Pons (tissue), 1 donor: ENCODE measurements at regions not wholly inside any gene's neighbourhood (a gene's known extent, or its start where the extent isn't known, plus 50 kb on each side); places are given as distances from the start of the nearest gene placed in this dataset.
"Not testable (repeated sequence)": the region's sequence is repeated elsewhere in the genome, so short reads cannot be mapped to it uniquely, and the experiment has no call there.

Source experiments
- DNase-seq: peaks from one replicate; pipeline ENCODE4 v3.0.0-alpha.2; 2016; ENCODE audit warnings: low spot score

GRCh38 chr16:79404571-79404970 is 196.0 kb downstream of the MAF start:
- DNase-seq = peak; percentile 20

DNA sequence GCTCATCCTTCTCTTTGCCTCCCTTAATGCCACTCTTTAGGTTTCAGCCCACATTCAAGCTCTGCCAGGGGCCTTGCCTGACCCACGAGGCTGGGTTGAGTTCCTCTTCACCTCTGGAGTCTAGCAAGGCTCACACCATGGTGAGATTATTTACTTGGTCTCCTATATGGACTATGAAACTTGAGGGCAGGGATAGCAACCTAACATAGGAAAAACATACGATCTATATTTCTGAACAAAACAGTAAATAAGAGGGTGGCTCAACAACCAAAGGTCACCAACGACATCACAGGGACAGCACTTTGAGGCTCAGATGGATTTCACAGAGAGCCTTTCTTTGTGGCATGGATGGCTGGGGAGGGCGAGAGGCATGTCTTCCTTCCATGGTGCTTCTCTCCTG is 197.0 kb downstream of the MAF start:
- no peak for DNase-seq

- no peak for DNase-seq
Measured at GRCh38 chr16:79402920-79403319, 197.6 kb downstream of the MAF start.

DNA sequence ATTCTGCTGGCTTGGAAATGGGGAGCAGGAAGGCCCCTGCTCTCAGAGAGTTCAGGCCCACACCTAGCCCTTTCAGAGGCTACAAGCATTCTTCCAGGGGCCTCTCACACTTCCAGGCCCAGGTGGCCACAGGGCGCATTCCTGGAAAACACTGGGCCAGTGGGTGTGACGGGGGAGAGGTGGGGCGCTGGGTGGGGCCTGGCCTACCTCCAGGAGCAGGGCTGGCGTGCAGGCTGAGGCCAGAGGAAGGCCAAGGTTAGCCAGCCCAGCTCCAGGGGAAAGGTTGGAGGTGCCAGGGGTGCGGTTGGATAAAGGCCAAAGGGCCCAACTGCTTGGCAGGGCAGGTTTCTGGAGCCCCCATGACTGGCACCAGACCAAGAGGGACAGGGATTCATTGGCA is 198.2 kb downstream of the MAF start:
- DNase-seq = no peak

- no peak for DNase-seq
Measured at GRCh38 chr16:79401782-79402181, 198.8 kb downstream of the MAF start.

DNA sequence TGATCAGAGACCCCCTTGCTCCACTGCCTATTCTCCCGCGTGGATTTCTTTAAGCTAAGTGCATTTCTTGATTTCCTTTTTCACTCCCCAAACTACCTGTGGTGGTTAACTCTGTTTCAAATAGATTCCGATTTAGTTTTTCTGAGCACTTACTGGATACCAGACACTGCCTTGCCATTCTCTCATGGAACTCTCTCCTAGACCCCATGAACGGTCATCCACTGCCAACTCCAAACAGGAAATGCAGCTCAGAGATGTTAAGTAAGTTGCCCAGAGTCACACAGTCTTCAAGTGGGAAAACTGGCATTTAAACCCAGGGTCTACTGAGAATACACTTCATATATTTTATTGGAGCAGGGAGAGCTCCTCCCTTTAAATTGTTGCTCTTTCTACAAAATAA is 199.4 kb downstream of the MAF start:
- no peak for DNase-seq

GRCh38 chr16:79400462-79401149 is 199.9 kb downstream of the MAF start:
- no peak for DNase-seq

DNA sequence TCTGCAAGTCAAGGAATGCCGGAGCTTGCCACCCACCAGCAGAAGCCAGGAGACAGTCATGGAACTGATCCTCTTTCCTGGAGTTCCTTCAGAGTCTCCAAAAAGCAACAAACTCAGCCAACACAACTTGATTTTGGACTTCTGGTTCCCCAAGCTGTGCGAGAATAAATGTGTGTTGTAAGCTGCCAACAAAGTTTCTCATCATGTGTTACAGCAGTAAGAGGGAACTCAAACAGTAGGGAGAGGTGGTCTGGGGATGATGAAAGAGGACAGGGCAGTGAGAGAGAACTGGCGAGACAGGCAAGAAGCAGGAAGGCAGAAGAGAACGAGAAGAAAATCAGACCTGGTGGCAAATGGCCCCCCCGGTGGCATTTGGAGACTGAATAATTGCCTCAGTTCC is 204.9 kb downstream of the MAF start:
- peak; percentile 46 for DNase-seq

GRCh38 chr16:79394206-79394605 is 206.3 kb downstream of the MAF start:
- DNase-seq = no peak

- DNase-seq = no peak
Measured at GRCh38 chr16:79393564-79393963, 207.0 kb downstream of the MAF start.

GRCh38 chr16:79393127-79393526 is 207.4 kb downstream of the MAF start:
- DNase-seq = no peak

DNA sequence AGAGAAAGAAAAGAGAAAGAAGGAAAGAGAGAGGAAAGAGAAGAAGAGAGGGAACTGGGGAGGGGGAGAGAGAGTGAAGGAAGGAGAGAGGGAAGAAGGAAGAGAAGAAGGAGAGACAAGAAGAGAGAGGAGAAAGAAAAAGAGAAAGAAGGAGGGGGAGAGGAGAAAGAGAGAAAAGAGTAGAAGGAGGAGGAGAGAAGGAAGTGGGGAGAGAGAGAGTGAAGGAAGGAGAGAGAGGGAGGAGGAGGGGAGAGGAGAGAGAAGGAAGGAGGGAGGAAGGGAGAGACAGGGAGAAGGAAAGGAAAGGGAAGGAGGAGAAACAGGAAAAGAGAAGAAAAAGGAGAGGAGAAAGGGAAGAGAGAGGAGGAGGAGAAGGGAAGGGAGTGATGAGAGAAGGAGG is 208.5 kb downstream of the MAF start:
- no peak for DNase-seq

DNA sequence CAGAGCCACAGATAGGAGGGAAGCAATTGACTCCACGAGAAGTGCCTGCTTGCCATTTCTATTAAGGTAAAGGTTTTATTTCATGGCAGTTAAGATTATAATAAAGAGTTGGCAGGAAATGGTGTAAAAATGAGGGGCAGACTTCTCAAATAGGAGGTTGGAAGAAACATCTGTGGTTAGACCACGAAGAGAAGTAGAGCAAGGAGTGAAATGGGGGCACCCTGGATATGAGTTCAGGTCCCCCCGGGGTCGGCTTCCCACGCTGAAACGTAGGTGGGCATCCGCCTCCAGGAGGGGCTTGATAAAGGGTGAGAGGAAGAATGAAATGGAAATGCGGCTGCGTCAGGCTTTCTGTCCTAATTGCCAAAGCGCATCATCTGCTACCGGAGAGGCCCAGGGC is 209.1 kb downstream of the MAF start:
- no peak for DNase-seq

GRCh38 chr16:79390481-79391051 is 210.0 kb downstream of the MAF start:
- DNase-seq = no peak

DNA sequence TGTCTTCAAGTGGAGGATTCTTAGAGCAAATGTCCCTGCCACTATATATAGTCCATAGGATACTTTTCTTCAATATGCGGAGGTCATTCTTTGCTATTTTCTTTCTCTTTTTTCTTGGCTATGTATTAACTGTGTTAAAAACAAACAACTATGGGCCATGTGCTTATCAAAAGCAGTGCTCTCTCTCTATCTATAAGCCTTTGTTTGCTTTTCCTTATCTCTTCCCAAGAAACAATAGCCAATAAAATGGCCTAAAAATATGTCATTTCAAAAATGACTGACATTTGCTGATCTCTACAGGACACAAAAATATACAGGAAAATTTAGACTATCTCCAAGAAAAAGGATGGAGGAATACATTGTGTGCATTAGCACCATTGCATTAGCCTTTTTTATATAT is 212.1 kb downstream of the MAF start:
- DNase-seq = no peak

GRCh38 chr16:79386299-79386698 is 214.2 kb downstream of the MAF start:
- no peak for DNase-seq

- DNase-seq = peak; percentile 35
Measured at GRCh38 chr16:79381603-79382042, 218.9 kb downstream of the MAF start.

DNA sequence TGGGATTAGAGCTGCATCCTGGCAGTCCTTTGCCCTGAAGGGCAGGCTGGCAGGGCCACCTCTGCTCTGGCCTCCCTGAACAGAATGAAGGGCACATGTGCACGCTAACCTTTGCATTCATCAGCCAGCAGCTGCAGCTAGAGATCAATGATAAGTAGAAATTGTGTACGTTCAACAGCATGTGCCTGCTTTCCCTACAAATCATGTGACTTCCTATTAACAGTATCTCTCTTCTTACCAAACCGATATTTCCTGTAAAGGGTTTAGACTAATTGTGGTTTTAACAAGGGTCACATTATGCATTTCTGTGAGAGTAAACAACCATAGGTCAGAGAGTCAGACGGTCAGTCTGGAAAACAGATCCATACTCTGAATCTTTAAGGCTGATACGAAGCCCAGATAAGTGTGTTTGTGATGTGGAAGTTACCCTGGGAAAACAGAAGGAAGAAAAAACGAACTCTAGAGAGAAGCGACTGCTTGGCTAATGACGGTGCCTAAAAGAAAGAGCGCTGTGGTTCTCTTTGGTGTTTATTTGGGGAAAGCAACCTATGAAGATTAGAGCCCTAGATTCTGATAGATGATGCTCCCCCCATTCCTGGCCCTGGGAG is 219.4 kb downstream of the MAF start:
- no peak for DNase-seq

DNA sequence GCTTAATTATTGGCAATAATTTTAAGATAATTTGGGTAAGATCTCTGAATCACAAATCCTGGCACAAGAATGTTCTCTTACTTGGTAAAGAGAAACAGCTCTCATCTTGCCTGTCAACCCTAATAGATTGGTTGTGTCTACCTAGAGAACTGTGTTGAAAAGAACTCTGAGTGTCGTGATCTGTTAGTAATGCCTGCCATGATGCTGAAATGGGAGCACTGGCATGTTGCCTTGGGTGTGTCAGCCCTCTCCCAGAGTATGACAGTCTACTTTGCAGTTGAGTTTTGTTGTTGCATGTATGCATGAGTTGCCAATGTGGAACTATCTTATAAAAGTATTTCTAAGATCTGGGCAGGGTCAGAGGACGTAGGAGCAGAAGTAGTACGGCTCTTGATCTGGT is 221.4 kb downstream of the MAF start:
- DNase-seq = no peak

DNA sequence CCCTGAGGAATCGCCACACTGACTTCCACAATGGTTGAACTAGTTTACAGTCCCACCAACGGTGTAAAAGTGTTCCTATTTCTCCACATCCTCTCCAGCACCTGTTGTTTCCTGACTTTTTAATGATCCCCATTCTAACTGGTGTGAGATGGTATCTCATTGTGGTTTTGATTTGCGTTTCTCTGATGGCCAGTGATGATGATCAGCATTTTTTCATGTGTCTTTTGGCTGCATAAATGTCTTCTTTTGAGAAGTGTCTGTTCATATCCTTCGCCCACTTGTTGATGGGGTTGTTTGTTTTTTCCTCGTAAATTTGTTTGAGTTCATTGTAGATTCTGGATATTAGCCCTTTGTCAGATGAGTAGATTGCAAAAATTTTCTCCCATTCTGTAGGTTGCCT is 223.5 kb downstream of the MAF start:
- not testable (repeated sequence) for DNase-seq

DNA sequence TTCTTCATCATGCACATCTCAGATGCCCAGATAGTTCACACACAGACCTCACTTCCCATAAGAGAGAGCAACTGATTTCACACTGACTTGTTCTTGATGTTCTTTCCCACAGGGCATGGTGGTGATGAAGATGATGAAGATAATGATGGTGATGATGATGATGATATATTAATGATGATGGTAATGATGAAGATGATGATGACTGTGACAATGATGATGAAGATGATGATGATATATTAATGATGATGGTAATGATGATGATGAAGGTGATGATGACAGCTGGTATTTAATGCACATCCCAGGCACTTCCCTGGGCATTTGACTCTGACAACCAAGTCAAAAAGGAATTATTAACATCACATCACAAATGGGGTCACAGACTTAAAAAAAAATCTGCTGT is 225.2 kb downstream of the MAF start:
- no peak for DNase-seq

DNA sequence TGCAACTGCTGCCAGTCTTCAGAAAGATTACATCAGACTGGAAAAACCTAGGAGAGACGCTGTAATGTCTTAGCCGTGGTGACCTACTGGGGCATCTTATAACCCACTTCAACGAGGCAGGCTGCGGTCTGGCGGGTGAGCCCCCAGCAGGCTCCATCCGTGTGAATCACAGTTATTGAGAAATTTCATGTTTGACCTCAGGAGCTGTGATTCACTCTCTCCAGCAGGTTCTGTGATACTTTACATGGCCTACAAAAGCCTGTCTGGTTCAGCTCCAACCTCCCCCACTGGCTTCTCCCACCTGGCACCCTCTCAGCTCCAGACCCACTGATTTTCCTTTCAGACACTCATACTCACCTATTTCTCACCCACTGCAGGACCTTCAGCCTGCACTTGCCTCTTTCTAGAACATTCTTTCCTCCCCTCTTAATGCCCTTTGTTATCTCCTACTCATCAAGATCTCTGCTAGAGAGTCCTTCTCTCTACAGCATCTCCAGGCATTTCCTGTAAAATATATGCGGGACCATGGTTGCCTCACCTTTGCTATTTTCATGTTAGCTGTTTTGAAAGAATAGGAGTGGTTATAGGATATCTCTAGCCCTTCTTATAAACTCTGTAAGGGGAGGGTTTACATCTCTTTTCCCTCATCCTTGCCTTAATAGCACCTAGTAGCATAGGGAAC is 227.9 kb downstream of the MAF start:
- DNase-seq = no peak

DNA sequence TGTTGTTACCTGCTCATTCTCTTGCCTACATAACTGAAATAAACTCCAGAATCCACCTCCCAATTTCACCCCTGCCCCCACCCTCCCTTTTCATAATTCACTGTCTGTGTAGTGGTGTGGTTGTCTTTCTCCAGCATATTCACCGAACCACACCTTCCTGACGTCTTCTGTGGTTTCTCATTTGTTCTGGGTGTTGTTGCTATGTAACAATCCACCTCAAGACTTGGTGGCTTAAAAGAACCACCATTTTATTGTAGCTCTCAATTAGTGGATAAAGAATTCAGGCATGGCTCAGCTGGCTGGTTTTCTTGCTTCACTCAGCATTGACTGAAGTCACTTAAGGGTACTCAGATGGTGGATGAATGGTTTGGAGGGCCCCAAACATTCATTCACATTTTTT is 229.8 kb downstream of the MAF start:
- no peak for DNase-seq
